ENCODE measurements at regions not wholly inside any gene's neighbourhood (a gene's known extent, or its start where the extent isn't known, plus 50 kb on each side); places are given as distances from the start of the nearest gene placed in this dataset.

DNA sequence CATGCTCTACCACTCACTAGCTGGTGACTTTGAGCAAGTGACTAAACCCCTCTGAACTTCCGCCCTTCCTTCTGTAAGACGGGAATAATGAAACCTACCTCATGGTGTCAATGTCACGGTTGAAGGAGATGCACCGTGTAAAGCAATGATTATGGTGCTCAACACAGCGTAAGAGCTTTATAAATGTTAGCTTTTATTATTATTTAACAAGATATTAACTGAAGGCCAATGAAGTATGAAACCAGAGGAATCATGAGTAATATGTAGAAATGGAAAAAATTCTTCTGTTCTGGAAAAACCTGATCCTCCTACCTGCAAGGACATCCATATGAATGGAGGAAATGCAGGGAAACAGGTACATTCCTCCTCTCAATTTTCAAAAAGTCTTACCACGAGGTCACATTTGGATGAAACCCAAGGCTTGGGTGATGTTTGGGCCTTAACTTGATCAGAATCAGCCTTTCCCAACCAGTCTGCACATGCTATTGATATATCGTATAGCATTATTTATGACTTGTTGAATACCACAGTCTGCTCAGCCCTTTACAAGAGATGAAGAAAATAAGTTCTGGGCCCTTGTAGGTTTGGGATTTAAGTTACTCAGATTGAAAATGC is 166.8 kb upstream of the TBX3 start:
- RAD21 ChIA-PET (ENCODE audit: low non-redundant PET in 1 of 2, low total read pairs in 2 of 2, uncharacterized antibody in 2 of 2, unreplicated experiment in 2 of 2), result no interaction called here
- Histone ChIP-seq H3K27me3 (ENCODE audit: insufficient read depth, low read length) (no peaks in the 10 kb centered on the region), H3K4me2 (ENCODE audit: low read length) (no peak overlapping the region), H3K4me1 (ENCODE audit: control insufficient read depth in 1 of 2, insufficient read depth in 2 of 2, low read length in 2 of 2) (no peaks in the 10 kb centered on the region), H4K20me1 (ENCODE audit: insufficient read depth) (no peaks in the 10 kb centered on the region), H3K9me2 (ENCODE audit: insufficient read depth) (no peaks in the 10 kb centered on the region), H3K9ac (ENCODE audit: low read length) (no peak overlapping the region), H3K27ac (ENCODE audit: low read depth, low read length) (no peak overlapping the region), H3K36me3 (ENCODE audit: control insufficient read depth in 1 of 2, insufficient read depth in 2 of 2, low read length in 2 of 2) (no peaks in the 10 kb centered on the region), H3K4me3 (replicated peaks in 1 of 2; ENCODE audit: low read depth in 1 of 2, low read length in 2 of 2) (no peak overlapping the region), H2AFZ (ENCODE audit: low read depth, low read length, poor library complexity, severe bottlenecking) (no peak overlapping the region), H3K9me3 (ENCODE audit: control insufficient read depth in 1 of 2, insufficient read depth in 1 of 2, low read depth in 1 of 2, low read length in 2 of 2) (no peaks in the 10 kb centered on the region), H3K79me2 (ENCODE audit: insufficient read depth, low read length) (no peaks in the 10 kb centered on the region)
- CTCF ChIA-PET, result no interaction called here
- no TSS peak for BruUV-seq (replicated peaks)
- intact Hi-C loops (cut with micrococcal nuclease), result no loop called here
- no peak for DNase-seq (ENCODE audit: low read depth, low spot score)
- TF ChIP-seq, protein P1, sequence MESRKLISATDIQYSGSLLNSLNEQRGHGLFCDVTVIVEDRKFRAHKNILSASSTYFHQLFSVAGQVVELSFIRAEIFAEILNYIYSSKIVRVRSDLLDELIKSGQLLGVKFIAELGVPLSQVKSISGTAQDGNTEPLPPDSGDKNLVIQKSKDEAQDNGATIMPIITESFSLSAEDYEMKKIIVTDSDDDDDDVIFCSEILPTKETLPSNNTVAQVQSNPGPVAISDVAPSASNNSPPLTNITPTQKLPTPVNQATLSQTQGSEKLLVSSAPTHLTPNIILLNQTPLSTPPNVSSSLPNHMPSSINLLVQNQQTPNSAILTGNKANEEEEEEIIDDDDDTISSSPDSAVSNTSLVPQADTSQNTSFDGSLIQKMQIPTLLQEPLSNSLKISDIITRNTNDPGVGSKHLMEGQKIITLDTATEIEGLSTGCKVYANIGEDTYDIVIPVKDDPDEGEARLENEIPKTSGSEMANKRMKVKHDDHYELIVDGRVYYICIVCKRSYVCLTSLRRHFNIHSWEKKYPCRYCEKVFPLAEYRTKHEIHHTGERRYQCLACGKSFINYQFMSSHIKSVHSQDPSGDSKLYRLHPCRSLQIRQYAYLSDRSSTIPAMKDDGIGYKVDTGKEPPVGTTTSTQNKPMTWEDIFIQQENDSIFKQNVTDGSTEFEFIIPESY (IDR thresholded peaks at IDR 0.05; ENCODE audit: extremely low read depth, insufficient replicate concordance, low read length), result no peak
- TF ChIP-seq, protein P2, sequence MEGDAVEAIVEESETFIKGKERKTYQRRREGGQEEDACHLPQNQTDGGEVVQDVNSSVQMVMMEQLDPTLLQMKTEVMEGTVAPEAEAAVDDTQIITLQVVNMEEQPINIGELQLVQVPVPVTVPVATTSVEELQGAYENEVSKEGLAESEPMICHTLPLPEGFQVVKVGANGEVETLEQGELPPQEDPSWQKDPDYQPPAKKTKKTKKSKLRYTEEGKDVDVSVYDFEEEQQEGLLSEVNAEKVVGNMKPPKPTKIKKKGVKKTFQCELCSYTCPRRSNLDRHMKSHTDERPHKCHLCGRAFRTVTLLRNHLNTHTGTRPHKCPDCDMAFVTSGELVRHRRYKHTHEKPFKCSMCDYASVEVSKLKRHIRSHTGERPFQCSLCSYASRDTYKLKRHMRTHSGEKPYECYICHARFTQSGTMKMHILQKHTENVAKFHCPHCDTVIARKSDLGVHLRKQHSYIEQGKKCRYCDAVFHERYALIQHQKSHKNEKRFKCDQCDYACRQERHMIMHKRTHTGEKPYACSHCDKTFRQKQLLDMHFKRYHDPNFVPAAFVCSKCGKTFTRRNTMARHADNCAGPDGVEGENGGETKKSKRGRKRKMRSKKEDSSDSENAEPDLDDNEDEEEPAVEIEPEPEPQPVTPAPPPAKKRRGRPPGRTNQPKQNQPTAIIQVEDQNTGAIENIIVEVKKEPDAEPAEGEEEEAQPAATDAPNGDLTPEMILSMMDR (IDR thresholded peaks at IDR 0.05 in 2 of 3, conservative IDR thresholded peaks at IDR 0.05 in 1 of 3; ENCODE audit: borderline replicate concordance in 1 of 3, insufficient read depth in 1 of 3, low read depth in 2 of 3, low read length in 2 of 3), result no peak
- TF ChIP-seq RAD21 (IDR thresholded peaks at IDR 0.05; ENCODE audit: low read depth) (no peak), POLR2AphosphoS5 (IDR thresholded peaks at IDR 0.05; ENCODE audit: low read depth, low read length) (no peak), EGR1 (IDR thresholded peaks at IDR 0.05; ENCODE audit: low read depth) (no peak), MAX (IDR thresholded peaks at IDR 0.05) (no peak), JUND (IDR thresholded peaks at IDR 0.05) (no peak), SRF (IDR thresholded peaks at IDR 0.05; ENCODE audit: low read depth) (no peak), FOSL1 (IDR thresholded peaks at IDR 0.05; ENCODE audit: low read depth) (no peak), CBX3 (IDR thresholded peaks at IDR 0.05; ENCODE audit: low read depth) (no peak), ZFX (IDR thresholded peaks at IDR 0.05) (no peak), CEBPB (IDR thresholded peaks at IDR 0.05; ENCODE audit: low read depth) (no peak)
- TF ChIP-seq, protein P3, sequence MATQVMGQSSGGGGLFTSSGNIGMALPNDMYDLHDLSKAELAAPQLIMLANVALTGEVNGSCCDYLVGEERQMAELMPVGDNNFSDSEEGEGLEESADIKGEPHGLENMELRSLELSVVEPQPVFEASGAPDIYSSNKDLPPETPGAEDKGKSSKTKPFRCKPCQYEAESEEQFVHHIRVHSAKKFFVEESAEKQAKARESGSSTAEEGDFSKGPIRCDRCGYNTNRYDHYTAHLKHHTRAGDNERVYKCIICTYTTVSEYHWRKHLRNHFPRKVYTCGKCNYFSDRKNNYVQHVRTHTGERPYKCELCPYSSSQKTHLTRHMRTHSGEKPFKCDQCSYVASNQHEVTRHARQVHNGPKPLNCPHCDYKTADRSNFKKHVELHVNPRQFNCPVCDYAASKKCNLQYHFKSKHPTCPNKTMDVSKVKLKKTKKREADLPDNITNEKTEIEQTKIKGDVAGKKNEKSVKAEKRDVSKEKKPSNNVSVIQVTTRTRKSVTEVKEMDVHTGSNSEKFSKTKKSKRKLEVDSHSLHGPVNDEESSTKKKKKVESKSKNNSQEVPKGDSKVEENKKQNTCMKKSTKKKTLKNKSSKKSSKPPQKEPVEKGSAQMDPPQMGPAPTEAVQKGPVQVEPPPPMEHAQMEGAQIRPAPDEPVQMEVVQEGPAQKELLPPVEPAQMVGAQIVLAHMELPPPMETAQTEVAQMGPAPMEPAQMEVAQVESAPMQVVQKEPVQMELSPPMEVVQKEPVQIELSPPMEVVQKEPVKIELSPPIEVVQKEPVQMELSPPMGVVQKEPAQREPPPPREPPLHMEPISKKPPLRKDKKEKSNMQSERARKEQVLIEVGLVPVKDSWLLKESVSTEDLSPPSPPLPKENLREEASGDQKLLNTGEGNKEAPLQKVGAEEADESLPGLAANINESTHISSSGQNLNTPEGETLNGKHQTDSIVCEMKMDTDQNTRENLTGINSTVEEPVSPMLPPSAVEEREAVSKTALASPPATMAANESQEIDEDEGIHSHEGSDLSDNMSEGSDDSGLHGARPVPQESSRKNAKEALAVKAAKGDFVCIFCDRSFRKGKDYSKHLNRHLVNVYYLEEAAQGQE (IDR thresholded peaks at IDR 0.05; ENCODE audit: low read depth), result no peak
- no peak for ATAC-seq
- POLR2A ChIA-PET, result no interaction called here

Measured in HCT116 (cell line).